ENCODE measurements at regions not wholly inside any gene's neighbourhood (a gene's known extent, or its start where the extent isn't known, plus 50 kb on each side); places are given as distances from the start of the nearest gene placed in this dataset.

- TF ChIP-seq CTCF (IDR thresholded peaks at IDR 0.05) = no peak
- no peak for TF ChIP-seq ELK1 (IDR thresholded peaks at IDR 0.05; ENCODE audit: low read depth, low read length)
- no peak for TF ChIP-seq POLR2A (IDR thresholded peaks at IDR 0.05; ENCODE audit: low read length)
- TF ChIP-seq REST (IDR thresholded peaks at IDR 0.05) = no peak
- TF ChIP-seq TP53 (CRISPR knock-in tag; IDR thresholded peaks at IDR 0.05) = no peak
- TF ChIP-seq MAFK (IDR thresholded peaks at IDR 0.05; ENCODE audit: partially characterized antibody) = no peak
- no peak for TF ChIP-seq ZFP36 (IDR thresholded peaks at IDR 0.05; ENCODE audit: borderline replicate concordance, partially characterized antibody)
- no peak for TF ChIP-seq KDM1A (IDR thresholded peaks at IDR 0.05; ENCODE audit: low read depth)
- no peak for TF ChIP-seq NPAS2 (CRISPR knock-in tag; IDR thresholded peaks at IDR 0.05; ENCODE audit: borderline replicate concordance)
- TF ChIP-seq E2F6 (IDR thresholded peaks at IDR 0.05; ENCODE audit: borderline replicate concordance, low read depth) = no peak
- no peak for TF ChIP-seq CEBPB (IDR thresholded peaks at IDR 0.05)
- TF ChIP-seq FOSL2 (IDR thresholded peaks at IDR 0.05) = no peak
- no peak for TF ChIP-seq FOSL2 (CRISPR knock-in tag; IDR thresholded peaks at IDR 0.05)
- TF ChIP-seq SMC3 (IDR thresholded peaks at IDR 0.05) = no peak
These were observed 215.5 kb downstream of the IRX1 start for GRCh38 chr5:3811116-3811515.
